ENCODE measurements at regions not wholly inside any gene's neighbourhood (a gene's known extent, or its start where the extent isn't known, plus 50 kb on each side); places are given as distances from the start of the nearest gene placed in this dataset.

DNA sequence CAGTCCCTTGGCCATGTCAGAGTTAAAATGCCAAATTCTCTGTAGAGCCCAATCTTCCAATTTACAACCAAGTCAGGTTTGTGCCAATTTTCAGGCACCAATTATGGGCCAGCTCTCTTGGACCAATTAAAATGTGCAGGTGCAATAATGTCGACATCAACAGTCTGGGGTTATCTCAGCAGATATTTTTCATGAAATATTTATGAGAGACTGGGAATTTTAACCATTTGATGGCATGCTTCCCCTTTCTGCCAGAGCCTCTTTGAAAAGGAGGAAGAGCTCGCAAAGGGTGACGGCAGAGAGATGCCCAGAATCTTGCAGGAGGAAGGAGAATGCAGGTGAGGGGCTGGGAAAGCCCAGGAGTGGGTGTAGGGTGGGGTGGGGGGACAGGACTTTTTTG is 100.8 kb upstream of the SYT13 start:
- TF ChIP-seq, protein P1, sequence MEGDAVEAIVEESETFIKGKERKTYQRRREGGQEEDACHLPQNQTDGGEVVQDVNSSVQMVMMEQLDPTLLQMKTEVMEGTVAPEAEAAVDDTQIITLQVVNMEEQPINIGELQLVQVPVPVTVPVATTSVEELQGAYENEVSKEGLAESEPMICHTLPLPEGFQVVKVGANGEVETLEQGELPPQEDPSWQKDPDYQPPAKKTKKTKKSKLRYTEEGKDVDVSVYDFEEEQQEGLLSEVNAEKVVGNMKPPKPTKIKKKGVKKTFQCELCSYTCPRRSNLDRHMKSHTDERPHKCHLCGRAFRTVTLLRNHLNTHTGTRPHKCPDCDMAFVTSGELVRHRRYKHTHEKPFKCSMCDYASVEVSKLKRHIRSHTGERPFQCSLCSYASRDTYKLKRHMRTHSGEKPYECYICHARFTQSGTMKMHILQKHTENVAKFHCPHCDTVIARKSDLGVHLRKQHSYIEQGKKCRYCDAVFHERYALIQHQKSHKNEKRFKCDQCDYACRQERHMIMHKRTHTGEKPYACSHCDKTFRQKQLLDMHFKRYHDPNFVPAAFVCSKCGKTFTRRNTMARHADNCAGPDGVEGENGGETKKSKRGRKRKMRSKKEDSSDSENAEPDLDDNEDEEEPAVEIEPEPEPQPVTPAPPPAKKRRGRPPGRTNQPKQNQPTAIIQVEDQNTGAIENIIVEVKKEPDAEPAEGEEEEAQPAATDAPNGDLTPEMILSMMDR (IDR thresholded peaks at IDR 0.05; ENCODE audit: insufficient read depth, low read length, poor library complexity, severe bottlenecking) = no peak
- Histone ChIP-seq H3K36me3 (ENCODE audit: control insufficient read depth, insufficient read depth, low read length) (no peaks in the 10 kb centered on the region), H3K27me3 (ENCODE audit: control insufficient read depth, insufficient read depth, low read length) (peaks cover 6% of the 10 kb centered on the region), H3K4me3 (ENCODE audit: low read depth, low read length) (no peak overlapping the region)
- no peak for DNase-seq (ENCODE audit: low read depth)

DNA sequence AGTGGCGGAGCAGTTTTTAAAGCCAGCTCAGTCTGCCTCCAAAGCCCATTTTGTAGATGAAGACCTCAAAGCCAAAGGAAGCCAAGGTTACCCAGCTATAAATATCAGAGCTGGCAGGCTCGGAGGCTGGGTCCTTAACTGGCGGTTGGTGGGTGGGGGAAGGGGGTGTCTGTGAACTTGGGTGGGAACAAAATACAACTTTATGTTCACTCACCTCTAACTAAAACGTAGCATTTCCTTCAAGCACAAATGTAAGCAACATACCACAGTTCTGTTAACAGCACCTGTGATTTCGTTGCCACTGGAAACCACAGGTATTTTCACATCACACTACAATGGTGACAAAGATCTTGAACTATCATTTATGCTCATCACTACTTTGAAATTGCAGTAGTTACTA is 99.7 kb upstream of the SYT13 start:
- Histone ChIP-seq H3K4me3 (ENCODE audit: low read depth, low read length) (no peak overlapping the region), H3K27me3 (ENCODE audit: control insufficient read depth, insufficient read depth, low read length) (peaks cover 6% of the 10 kb centered on the region), H3K36me3 (ENCODE audit: control insufficient read depth, insufficient read depth, low read length) (no peaks in the 10 kb centered on the region)
- DNase-seq (ENCODE audit: low read depth) = no peak
- TF ChIP-seq, protein P1 (IDR thresholded peaks at IDR 0.05; ENCODE audit: insufficient read depth, low read length, poor library complexity, severe bottlenecking) = no peak

DNA sequence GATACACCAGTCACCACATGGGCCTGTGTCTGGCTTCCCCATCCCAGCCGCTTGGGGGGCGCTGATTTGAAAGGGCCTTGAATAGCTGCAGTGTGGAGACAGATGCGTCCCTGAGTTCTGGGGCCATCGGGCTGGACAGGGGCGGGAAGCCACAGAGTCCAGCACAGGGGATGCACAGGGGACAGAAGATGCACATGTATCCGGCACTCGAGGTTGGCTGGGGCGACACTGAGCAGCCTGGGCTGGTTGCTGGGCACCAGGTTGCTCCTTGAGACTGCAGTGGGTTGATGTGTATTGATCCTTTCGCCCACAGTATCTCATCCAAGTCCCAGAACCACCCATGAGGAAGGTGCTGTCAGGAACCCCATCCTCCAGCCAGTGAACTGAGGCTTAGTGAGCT is 99.3 kb upstream of the SYT13 start:
- Histone ChIP-seq H3K4me3 (ENCODE audit: low read depth, low read length) (no peak overlapping the region), H3K27me3 (ENCODE audit: control insufficient read depth, insufficient read depth, low read length) (peaks cover 6% of the 10 kb centered on the region), H3K36me3 (ENCODE audit: control insufficient read depth, insufficient read depth, low read length) (no peaks in the 10 kb centered on the region)
- DNase-seq (ENCODE audit: low read depth) = no peak
- TF ChIP-seq, protein P1 (IDR thresholded peaks at IDR 0.05; ENCODE audit: insufficient read depth, low read length, poor library complexity, severe bottlenecking) = no peak

DNA sequence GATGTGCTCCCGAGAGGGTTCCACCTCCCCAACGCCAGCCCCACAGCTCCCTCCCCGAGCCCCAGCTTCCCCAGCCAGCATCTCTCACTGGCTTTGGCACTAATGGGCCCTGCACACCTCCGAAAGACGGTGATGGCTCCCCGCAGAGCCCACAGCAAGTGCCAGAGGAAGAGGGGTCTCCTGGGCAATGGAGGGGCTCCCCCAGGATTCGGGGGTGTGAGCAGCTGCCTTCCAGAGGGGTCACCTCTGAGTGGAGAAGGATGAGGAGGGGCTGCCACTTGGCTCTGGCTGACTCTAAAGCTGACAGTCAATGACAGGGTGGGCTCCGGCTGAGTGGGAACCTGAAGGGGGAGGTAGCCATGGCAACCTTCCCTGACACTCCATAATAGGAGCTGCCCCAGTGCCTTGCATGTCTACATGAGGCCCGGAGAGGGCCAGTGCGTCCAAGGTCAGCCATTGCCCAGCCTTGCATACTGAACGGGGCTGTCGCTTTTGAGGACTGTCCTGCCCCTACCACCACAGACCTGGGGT is 98.6 kb upstream of the SYT13 start:
- TF ChIP-seq, protein P1 (IDR thresholded peaks at IDR 0.05; ENCODE audit: insufficient read depth, low read length, poor library complexity, severe bottlenecking) = no peak
- no peak for DNase-seq (ENCODE audit: low read depth)
- Histone ChIP-seq H3K36me3 (ENCODE audit: control insufficient read depth, insufficient read depth, low read length) (no peaks in the 10 kb centered on the region), H3K4me3 (ENCODE audit: low read depth, low read length) (no peak overlapping the region), H3K27me3 (ENCODE audit: control insufficient read depth, insufficient read depth, low read length) (peaks cover 6% of the 10 kb centered on the region)

DNA sequence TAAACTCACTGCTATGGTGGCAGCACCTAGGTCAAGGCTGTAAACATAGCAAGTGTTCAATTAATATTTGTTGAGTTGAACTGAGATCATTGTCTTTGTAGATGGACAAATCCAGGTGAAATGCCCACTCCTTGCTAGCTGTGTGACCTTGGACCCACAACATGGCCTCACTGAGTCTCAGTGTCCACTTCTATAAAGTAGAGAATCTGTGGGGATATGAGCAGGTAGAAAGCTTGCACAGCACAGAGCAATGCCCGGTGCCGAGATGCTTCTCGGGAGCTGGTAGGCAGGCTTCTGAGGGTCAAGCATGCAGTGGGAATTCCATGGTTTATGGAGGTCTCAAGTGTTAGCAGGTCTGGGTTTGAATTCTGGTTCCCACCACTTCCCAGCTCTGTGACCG is 97.9 kb upstream of the SYT13 start:
- H3K36me3 ChIP-seq (ENCODE audit: control insufficient read depth, insufficient read depth, low read length) = no peaks in the 10 kb centered on the region
- TF ChIP-seq, protein P1 (IDR thresholded peaks at IDR 0.05; ENCODE audit: insufficient read depth, low read length, poor library complexity, severe bottlenecking) = no peak
- H3K4me3 ChIP-seq (ENCODE audit: low read depth, low read length) = no peak overlapping the region
- peaks cover 6% of the 10 kb centered on the region for H3K27me3 ChIP-seq (ENCODE audit: control insufficient read depth, insufficient read depth, low read length)
- DNase-seq (ENCODE audit: low read depth) = no peak

DNA sequence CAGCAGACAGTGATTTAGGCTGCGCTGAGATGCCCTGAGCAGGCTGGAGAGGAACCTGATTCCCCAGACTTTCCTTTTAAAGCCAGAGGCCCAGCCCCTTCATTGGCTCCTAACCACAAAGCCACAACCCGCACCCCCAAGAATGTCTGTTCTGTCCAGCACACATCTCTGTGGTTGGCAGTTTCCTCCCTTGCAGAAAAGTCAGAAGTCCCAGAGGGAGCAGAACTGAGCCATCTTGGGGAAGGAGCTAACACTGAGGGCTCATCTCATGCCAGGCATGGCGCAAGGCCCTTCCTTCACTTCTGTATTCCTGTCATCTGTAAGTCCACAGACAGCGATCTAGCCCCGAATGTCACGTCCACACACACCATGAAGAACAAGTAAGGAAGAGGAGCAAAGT is 97.1 kb upstream of the SYT13 start:
- Histone ChIP-seq H3K4me3 (ENCODE audit: low read depth, low read length) (no peak overlapping the region), H3K36me3 (ENCODE audit: control insufficient read depth, insufficient read depth, low read length) (no peaks in the 10 kb centered on the region), H3K27me3 (ENCODE audit: control insufficient read depth, insufficient read depth, low read length) (peaks cover 6% of the 10 kb centered on the region)
- TF ChIP-seq, protein P1 (IDR thresholded peaks at IDR 0.05; ENCODE audit: insufficient read depth, low read length, poor library complexity, severe bottlenecking) = no peak
- DNase-seq (ENCODE audit: low read depth) = no peak
